ENCODE measurements at regions not wholly inside any gene's neighbourhood (a gene's known extent, or its start where the extent isn't known, plus 50 kb on each side); places are given as distances from the start of the nearest gene placed in this dataset.

- no peak overlapping the region for H3K27ac ChIP-seq
- DNase-seq (ENCODE audit: low read depth, low spot score): no peak
Observed at GRCh38 chr4:120440730-120441129, 374.1 kb upstream of the MAD2L1 start.

- H3K27ac ChIP-seq: no peak overlapping the region
- DNase-seq (ENCODE audit: low read depth, low spot score): no peak
Observed at GRCh38 chr4:120435179-120435578, 368.5 kb upstream of the MAD2L1 start.

DNA sequence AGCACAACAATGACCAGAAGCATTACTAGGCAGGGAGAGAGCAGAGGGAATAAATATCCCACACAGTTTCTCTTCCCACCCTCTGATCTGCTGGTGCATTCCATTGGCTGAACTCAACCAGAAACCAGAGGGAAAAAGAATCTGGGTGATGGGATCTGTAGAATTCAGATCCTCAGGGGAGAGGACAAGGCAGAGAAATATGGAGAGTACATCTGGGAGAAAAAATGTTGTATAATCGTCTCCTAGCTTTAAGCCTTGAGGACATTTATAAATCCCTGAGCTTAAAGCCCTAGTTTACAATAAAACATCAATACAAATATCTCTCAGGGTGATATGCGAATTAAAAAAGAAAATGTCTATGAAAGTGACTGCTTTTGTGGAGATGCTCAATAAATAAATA, 368.1 kb upstream of the MAD2L1 start:
- no peak for DNase-seq (ENCODE audit: low read depth, low spot score)

GRCh38 chr4:120432301-120432860, 365.7 kb upstream of the MAD2L1 start:
- no peak overlapping the region for H3K27ac ChIP-seq
- no peak for DNase-seq (ENCODE audit: low read depth, low spot score)

More for the DNA sequence above, 368.1 kb upstream of the MAD2L1 start:
- no peak overlapping the region for H3K27ac ChIP-seq

DNA sequence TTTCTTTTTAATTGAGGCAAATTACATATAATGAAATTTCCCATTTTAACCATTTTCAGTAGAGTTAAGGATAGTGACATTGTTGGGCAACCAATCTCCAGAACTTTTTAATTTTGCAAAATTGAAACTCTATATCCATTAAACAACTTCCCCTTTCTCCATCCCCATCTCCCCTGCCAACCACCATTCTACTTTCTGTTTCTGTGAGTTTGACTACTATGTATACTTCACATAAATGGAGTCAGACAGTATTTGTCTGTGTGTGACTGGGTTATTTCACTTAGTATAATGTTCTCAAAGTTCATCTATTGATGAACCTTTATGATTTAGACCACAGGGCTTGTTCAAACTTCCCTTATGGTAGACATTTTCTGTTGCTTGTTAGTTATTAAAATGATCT, 364.5 kb upstream of the MAD2L1 start:
- no peak for DNase-seq (ENCODE audit: low read depth, low spot score)
- no peak overlapping the region for H3K27ac ChIP-seq

DNA sequence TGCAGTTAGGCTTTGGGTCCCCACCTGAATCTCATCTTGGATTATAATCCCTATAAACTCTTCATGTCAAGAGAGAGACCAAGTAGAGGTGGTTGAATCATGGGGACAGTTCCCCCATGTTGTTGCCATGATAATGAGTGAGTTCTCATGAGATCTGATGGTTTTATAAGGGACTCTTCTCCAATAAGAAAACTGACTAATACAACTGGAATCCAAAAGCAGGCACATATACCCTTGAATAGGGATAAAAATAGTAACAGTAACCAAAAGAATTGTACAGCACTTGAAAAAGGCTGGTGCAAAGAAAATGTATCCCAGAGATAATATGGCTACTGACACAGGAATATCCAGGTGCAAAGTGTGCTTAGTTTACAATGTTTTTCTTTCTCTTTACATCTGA, 351.5 kb upstream of the MAD2L1 start:
- no peak overlapping the region for H3K27ac ChIP-seq
- no peak for DNase-seq (ENCODE audit: low read depth, low spot score)

DNA sequence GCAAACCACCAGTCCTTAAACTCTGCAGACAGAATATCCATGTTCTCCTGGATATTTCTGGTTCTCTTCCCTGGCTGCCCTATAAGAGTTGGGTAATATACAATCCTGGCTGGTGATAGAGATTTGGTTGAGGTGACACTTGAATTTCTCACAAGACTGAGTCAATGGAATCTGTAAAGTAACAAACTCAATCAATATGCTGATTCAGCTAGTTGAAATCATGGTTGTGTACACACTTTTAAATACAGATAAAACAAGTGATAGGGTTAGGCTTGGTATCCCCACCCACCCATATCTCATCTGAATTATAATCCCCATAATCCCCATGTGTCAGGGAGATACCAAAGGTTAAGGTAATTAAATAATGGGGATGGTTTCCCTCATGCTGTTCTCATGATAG, 349.2 kb upstream of the MAD2L1 start:
- no peak overlapping the region for H3K27ac ChIP-seq
- no peak for DNase-seq (ENCODE audit: low read depth, low spot score)

GRCh38 chr4:120406960-120407359, 340.3 kb upstream of the MAD2L1 start:
- H3K27ac ChIP-seq: no peak overlapping the region
- no peak for DNase-seq (ENCODE audit: low read depth, low spot score)

GRCh38 chr4:120403296-120403695, 336.6 kb upstream of the MAD2L1 start:
- H3K27ac ChIP-seq: no peak overlapping the region
- DNase-seq (ENCODE audit: low read depth, low spot score): no peak

DNA sequence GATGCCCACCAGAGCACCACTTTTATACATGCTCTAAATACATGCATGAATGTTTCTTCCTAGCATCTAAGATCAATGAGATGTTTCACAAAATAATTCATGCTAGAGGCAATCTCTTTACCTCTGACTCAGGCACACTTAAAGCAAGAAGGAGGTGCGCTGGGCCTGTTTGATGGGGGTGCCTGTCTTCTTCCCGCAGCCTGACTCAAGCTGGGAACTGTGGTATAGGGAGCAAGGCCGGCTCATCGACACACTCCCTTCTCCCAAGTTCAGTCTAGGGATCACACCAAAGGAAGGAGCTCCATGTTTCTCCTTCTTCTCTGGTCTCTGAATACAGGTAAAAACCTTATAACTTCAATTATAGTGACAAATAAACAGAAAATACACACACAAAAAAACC, 333.8 kb upstream of the MAD2L1 start:
- no peak for DNase-seq (ENCODE audit: low read depth, low spot score)
- H3K27ac ChIP-seq: no peak overlapping the region

DNA sequence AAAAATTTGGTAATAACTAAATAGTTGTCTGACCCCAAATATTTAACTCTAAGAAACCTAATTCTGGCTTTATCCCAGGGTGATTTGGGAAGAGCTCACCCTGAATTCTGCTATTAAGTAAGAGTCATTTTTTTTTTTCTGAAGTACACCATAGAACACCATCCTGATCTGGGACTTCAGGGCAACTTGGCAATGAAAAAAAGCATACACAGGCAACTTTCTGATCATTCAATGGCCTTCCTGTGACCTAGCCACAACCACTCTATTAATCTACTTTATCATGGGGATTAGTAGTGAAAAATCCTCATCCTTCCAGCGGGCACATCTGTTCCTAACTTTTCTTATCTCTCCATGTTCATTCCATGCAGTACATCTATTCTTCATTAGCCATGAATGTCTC, 333.2 kb upstream of the MAD2L1 start:
- no peak for DNase-seq (ENCODE audit: low read depth, low spot score)
- H3K27ac ChIP-seq: no peak overlapping the region

GRCh38 chr4:120395746-120396145, 329.1 kb upstream of the MAD2L1 start:
- no peak overlapping the region for H3K27ac ChIP-seq
- DNase-seq (ENCODE audit: low read depth, low spot score): no peak

GRCh38 chr4:120355881-120356280, 289.2 kb upstream of the MAD2L1 start:
- DNase-seq (ENCODE audit: low read depth, low spot score): no peak
- H3K27ac ChIP-seq: no peak overlapping the region

GRCh38 chr4:120354381-120354780, 287.7 kb upstream of the MAD2L1 start:
- no peak overlapping the region for H3K27ac ChIP-seq
- DNase-seq (ENCODE audit: low read depth, low spot score): no peak

DNA sequence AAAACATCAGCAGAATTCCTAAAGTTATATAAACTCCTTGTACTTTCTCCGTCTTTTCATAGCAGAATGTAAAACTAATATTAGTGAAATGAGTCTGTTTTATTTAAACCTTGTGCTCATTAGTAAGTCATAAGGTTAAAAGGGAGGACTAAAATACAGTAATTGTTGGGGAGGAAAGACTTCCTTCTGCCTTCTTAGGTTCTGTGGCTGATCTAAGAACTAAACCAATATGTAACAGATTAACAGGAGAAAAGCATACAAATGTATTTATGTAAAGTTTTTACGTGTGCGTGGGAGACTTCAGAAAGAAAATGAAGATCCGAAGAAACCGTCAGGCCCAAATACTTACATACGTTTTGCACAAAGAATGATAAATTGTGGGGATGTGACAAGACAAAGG, 286.6 kb upstream of the MAD2L1 start:
- H3K27ac ChIP-seq: no peak overlapping the region
- no peak for DNase-seq (ENCODE audit: low read depth, low spot score)

GRCh38 chr4:120352739-120353138, 286.1 kb upstream of the MAD2L1 start:
- no peak overlapping the region for H3K27ac ChIP-seq
- DNase-seq (ENCODE audit: low read depth, low spot score): no peak

- no peak for DNase-seq (ENCODE audit: low read depth, low spot score)
- H3K27ac ChIP-seq: no peak overlapping the region
Observed at GRCh38 chr4:120348948-120349347, 282.3 kb upstream of the MAD2L1 start.

GRCh38 chr4:120348521-120348920, 281.9 kb upstream of the MAD2L1 start:
- no peak for DNase-seq (ENCODE audit: low read depth, low spot score)
- no peak overlapping the region for H3K27ac ChIP-seq

GRCh38 chr4:120331486-120332370, 265.1 kb upstream of the MAD2L1 start:
- H3K27ac ChIP-seq: no peak overlapping the region
- DNase-seq (ENCODE audit: low read depth, low spot score): peak; percentile 5

GRCh38 chr4:120329386-120329785, 262.7 kb upstream of the MAD2L1 start:
- no peak for DNase-seq (ENCODE audit: low read depth, low spot score)
- no peak overlapping the region for H3K27ac ChIP-seq

DNA sequence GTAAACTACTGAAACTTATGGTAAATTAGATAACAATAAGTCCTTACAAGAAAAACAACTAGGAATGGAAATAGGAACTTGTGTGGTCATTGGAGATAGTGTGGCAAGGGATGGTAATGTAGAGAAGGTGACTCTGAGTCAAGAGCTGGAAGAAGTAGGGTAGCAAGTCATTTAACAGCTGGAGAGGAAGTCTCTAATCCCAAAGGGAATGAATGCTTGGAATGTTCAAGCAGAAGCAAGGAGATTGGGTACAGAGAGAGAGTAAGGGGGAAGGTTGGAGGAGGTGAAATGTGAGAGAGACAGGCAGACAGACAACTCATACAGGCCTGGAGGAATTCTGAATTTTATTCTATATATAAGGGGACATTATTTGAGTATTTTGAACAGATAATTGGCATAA, 260.6 kb upstream of the MAD2L1 start:
- DNase-seq (ENCODE audit: low read depth, low spot score): no peak
- H3K27ac ChIP-seq: no peak overlapping the region

Data from epithelial cell of prostate (primary cell).